ENCODE measurements at regions not wholly inside any gene's neighbourhood (a gene's known extent, or its start where the extent isn't known, plus 50 kb on each side); places are given as distances from the start of the nearest gene placed in this dataset.

DNA sequence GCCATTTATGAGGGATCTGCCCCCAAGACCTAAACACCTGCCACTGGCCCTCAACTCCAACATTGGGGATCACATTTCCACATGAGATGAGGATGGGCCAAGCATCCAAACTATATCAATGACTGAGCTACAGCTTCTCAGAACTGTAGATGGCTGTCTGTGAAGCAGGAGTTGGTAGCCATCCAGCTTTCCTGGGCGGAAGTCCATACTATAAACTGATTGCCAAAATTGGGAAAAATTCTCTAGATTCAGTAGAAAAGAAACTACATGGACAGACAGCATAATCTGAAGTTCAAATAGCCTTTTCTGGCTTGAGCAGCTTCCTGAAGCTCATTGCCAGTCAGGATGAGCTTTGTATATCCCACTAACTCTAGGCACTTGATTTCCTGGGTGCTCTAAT, 214.7 kb upstream of the ZBTB20 start:
- no peak overlapping the region for H3K27ac ChIP-seq
- no peaks in the 10 kb centered on the region for H3K36me3 ChIP-seq
- no peak for DNase-seq
- no peak overlapping the region for H3K4me3 ChIP-seq (ENCODE audit: low read depth, low read length)
- H3K9me3 ChIP-seq (ENCODE audit: severe bottlenecking): no peaks in the 10 kb centered on the region
- TF ChIP-seq, protein P1, sequence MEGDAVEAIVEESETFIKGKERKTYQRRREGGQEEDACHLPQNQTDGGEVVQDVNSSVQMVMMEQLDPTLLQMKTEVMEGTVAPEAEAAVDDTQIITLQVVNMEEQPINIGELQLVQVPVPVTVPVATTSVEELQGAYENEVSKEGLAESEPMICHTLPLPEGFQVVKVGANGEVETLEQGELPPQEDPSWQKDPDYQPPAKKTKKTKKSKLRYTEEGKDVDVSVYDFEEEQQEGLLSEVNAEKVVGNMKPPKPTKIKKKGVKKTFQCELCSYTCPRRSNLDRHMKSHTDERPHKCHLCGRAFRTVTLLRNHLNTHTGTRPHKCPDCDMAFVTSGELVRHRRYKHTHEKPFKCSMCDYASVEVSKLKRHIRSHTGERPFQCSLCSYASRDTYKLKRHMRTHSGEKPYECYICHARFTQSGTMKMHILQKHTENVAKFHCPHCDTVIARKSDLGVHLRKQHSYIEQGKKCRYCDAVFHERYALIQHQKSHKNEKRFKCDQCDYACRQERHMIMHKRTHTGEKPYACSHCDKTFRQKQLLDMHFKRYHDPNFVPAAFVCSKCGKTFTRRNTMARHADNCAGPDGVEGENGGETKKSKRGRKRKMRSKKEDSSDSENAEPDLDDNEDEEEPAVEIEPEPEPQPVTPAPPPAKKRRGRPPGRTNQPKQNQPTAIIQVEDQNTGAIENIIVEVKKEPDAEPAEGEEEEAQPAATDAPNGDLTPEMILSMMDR (IDR thresholded peaks at IDR 0.05; ENCODE audit: low read depth, low read length): no peak
- no peaks in the 10 kb centered on the region for H3K27me3 ChIP-seq (ENCODE audit: insufficient read depth, low read depth, severe bottlenecking)

DNA sequence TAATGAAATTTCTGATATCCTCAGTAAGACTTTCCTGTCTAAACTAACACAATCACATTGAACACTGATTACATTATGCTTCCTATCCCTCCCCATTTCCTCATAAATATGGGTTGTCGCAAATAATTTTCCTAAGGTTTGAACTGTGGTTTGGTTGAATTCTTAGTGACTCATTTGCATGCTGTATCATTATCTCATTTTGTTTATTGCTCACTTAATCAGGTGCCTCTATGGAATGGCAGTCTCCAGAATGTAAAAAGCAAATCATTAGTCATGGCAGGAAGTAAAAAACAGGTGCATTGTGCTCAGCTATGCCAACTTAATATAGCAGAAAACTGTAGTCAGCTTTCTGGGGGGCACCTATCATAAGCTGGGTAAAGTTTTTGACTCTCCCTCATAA, 216.0 kb upstream of the ZBTB20 start:
- Histone ChIP-seq H3K27ac (no peak overlapping the region), H3K9me3 (ENCODE audit: severe bottlenecking) (no peaks in the 10 kb centered on the region), H3K36me3 (no peaks in the 10 kb centered on the region), H3K4me3 (ENCODE audit: low read depth, low read length) (no peak overlapping the region), H3K27me3 (ENCODE audit: insufficient read depth, low read depth, severe bottlenecking) (no peaks in the 10 kb centered on the region)
- TF ChIP-seq, protein P1 (IDR thresholded peaks at IDR 0.05; ENCODE audit: low read depth, low read length): no peak
- no peak for DNase-seq

DNA sequence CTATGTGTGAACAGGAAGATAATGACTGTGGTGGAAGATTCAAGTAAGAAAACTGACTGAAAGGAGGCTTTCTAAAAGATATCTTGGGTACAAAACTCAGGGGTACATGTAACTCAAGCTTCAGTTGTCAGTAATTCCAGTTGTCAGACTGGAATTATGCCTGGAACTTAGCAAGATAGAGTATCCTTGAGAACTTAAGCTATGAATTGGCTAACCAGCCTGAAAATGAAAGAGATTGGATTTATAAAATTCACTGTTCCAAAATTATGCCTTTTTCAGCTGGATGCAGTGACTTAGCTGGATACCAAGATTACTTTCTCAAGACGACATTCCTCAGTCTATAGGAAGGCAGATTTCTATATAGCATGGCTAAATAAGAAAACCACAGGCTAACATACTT, 221.9 kb upstream of the ZBTB20 start:
- no peaks in the 10 kb centered on the region for H3K36me3 ChIP-seq
- TF ChIP-seq, protein P1 (IDR thresholded peaks at IDR 0.05; ENCODE audit: low read depth, low read length): no peak
- H3K27ac ChIP-seq: no peak overlapping the region
- no peaks in the 10 kb centered on the region for H3K27me3 ChIP-seq (ENCODE audit: insufficient read depth, low read depth, severe bottlenecking)
- H3K4me3 ChIP-seq (ENCODE audit: low read depth, low read length): no peak overlapping the region
- no peaks in the 10 kb centered on the region for H3K9me3 ChIP-seq (ENCODE audit: severe bottlenecking)
- no peak for DNase-seq

DNA sequence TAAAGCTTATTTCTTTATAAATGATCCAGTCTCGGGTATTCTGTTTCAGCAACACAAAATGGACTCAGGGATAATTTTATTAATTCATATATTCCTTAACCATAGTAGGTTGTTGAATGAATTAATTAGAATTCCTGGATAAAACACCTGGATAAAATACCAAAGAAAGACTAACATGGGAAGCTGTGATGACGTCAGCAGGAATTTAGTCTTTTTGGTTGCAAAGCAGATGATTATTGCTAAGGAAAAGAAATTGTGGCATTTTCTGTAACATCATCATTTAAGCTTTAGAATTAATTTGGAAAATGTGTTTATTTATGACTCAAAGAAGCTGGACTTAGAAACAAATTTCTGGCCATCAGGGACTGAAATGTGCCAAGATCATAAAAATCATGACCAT, 228.3 kb upstream of the ZBTB20 start:
- TF ChIP-seq, protein P1 (IDR thresholded peaks at IDR 0.05; ENCODE audit: low read depth, low read length): no peak
- Histone ChIP-seq H3K36me3 (no peaks in the 10 kb centered on the region), H3K9me3 (ENCODE audit: severe bottlenecking) (no peaks in the 10 kb centered on the region), H3K27ac (no peak overlapping the region), H3K27me3 (ENCODE audit: insufficient read depth, low read depth, severe bottlenecking) (no peaks in the 10 kb centered on the region), H3K4me3 (ENCODE audit: low read depth, low read length) (no peak overlapping the region)
- DNase-seq: no peak

DNA sequence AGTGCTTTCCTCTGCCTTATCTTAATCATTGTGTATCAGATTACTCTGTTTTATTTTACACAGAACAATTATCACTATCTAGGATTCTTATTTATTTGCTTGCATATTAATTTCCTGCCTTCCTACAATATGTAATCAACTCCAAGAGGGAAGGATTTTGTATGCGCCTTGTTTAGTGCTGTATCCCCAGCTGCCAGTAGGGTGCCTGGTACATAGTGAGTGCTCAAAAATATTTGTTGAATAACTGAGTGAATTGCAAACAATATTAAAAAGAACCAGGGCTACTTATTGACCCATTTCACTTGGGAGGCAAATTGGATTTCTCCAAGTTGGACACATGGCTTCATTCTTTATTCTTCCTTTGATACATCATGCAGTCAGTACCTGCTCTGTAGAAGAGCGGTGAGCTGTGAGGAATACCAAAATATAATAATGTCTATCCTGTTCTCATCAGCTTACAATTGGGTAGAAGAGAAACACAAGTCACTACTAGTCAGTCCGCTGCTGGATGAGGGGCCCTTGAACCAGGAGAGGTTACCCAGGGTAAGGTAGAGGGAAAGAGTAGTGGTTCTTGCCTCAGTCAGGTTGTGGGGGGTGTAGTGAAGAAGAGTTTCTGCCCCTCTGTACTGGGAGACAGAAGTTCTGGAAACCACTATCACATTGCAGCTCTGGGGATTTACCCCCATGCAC, 233.9 kb upstream of the ZBTB20 start:
- no peak for DNase-seq
- no peaks in the 10 kb centered on the region for H3K27me3 ChIP-seq (ENCODE audit: insufficient read depth, low read depth, severe bottlenecking)
- no peaks in the 10 kb centered on the region for H3K9me3 ChIP-seq (ENCODE audit: severe bottlenecking)
- H3K27ac ChIP-seq: no peak overlapping the region
- no peaks in the 10 kb centered on the region for H3K36me3 ChIP-seq
- H3K4me3 ChIP-seq (ENCODE audit: low read depth, low read length): no peak overlapping the region
- TF ChIP-seq, protein P1 (IDR thresholded peaks at IDR 0.05; ENCODE audit: low read depth, low read length): no peak

DNA sequence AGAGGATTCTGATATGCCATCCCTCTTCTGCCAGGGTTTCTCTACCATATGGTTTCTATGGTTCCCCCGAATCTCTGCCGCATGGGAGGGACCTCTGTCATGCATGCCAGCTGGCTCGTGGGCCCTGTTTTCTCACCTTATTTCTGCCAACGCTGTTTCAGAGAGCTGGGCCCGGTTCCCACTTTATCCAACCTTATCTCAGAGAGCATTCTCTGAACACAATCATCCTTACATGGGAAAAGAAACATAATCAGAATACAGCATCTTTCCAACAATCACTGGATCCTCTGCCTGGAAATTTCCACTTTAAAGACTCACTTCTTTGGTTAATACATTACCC, 234.5 kb upstream of the ZBTB20 start:
- Histone ChIP-seq H3K9me3 (ENCODE audit: severe bottlenecking) (no peaks in the 10 kb centered on the region), H3K27ac (no peak overlapping the region), H3K27me3 (ENCODE audit: insufficient read depth, low read depth, severe bottlenecking) (no peaks in the 10 kb centered on the region), H3K36me3 (no peaks in the 10 kb centered on the region), H3K4me3 (ENCODE audit: low read depth, low read length) (no peak overlapping the region)
- DNase-seq: no peak
- TF ChIP-seq, protein P1 (IDR thresholded peaks at IDR 0.05; ENCODE audit: low read depth, low read length): no peak
